Smooth muscle cell (in vitro differentiated cells): ENCODE measurements at regions not wholly inside any gene's neighbourhood (a gene's known extent, or its start where the extent isn't known, plus 50 kb on each side); places are given as distances from the start of the nearest gene placed in this dataset.
A peak's percentile ranks its signal among the peaks of the same experiment; 100 is the strongest.

Experiments used
- DNase-seq: peaks from one replicate; lab custom pipeline; 2025; ENCODE audit not compliant: unreplicated experiment; lab: John Stamatoyannopoulos, UW
- H2AFZ ChIP-seq: fragments of 200-600 bp; sonication (generic); 2 replicates; pipeline ENCODE4 v1.6.0; 2016; ENCODE audit warnings: antibody characterized with exemption, low read depth, mild to moderate bottlenecking
- H3F3A ChIP-seq: fragments of 200-600 bp; sonication (generic); 2 replicates; pipeline ENCODE4 v1.6.0; 2017; ENCODE audit warnings: antibody characterized with exemption, low read depth
- H3K27ac ChIP-seq: fragments of 200-600 bp; sonication (generic); 2 replicates; pipeline ENCODE4 v1.5.1; 2016; ENCODE audit warnings: low read depth, mild to moderate bottlenecking
- H3K27me3 ChIP-seq: fragments of 200-600 bp; sonication (generic); 2 replicates; pipeline ENCODE4 v1.6.1; 2016; ENCODE audit warnings: low read depth, mild to moderate bottlenecking
- H3K36me3 ChIP-seq: fragments of 200-600 bp; sonication (generic); 2 replicates; pipeline ENCODE4 v1.5.1; 2016; ENCODE audit warnings: low read depth
- H3K4me1 ChIP-seq: fragments of 200-600 bp; sonication (generic); 2 replicates; pipeline ENCODE4 v1.5.1; 2016; ENCODE audit warnings: low read depth
- H3K4me2 ChIP-seq: fragments of 200-600 bp; sonication (generic); 2 replicates; pipeline ENCODE4 v1.6.0; 2016; ENCODE audit warnings: mild to moderate bottlenecking
- H3K4me3 ChIP-seq: fragments of 200-600 bp; sonication (generic); 2 replicates; pipeline ENCODE4 v1.5.1; 2016; ENCODE audit warnings: mild to moderate bottlenecking
- H3K79me2 ChIP-seq: fragments of 200-600 bp; sonication (generic); 2 replicates; pipeline ENCODE4 v1.6.0; 2016; ENCODE audit warnings: low read depth, mild to moderate bottlenecking
- H3K9ac ChIP-seq: fragments of 200-600 bp; sonication (generic); 2 replicates; pipeline ENCODE4 v1.6.0; 2016; ENCODE audit warnings: low read depth
- H3K9me3 ChIP-seq: fragments of 200-600 bp; sonication (generic); replicated peaks from 2 replicates; pipeline ENCODE4 v1.5.1; 2016; ENCODE audit warnings: low read depth
- H4K20me1 ChIP-seq: fragments of 200-600 bp; sonication (generic); 2 replicates; pipeline ENCODE4 v1.6.0; 2016; ENCODE audit warnings: low read depth
- CTCF ChIP-seq: fragments of 200-600 bp; sonication (generic); IDR thresholded peaks from 2 replicates; pipeline ENCODE4 v1.5.1; 2017; ENCODE audit warnings: borderline replicate concordance, mild to moderate bottlenecking, antibody characterized with exemption; ENCODE audit not compliant: insufficient read depth, poor library complexity, severe bottlenecking
- WGBS: methylation state at CpG from one replicate; pipeline ENCODE4 v1.1.7; 2016; ENCODE audit warnings: low lambda C conversion rate; 5-methylcytosine and 5-hydroxymethylcytosine counted together

GRCh38 chr1:244992833-244993232, 128.5 kb upstream of the HNRNPU start:
- peak overlapping the region; percentile 3 for H3K4me2 ChIP-seq
- no peaks in the 10 kb centered on the region for H3K9me3 ChIP-seq
- TF ChIP-seq CTCF: no peak
- H3F3A ChIP-seq: no peaks in the 10 kb centered on the region
- H3K79me2 ChIP-seq: peaks cover 6% of the 10 kb centered on the region
- H3K27ac ChIP-seq: peak overlapping the region; percentile 37
- H4K20me1 ChIP-seq: no peaks in the 10 kb centered on the region
- H3K9ac ChIP-seq: no peak overlapping the region
- no peak overlapping the region for H3K4me3 ChIP-seq
- no peaks in the 10 kb centered on the region for H3K4me1 ChIP-seq
- no peak for DNase-seq
- H3K27me3 ChIP-seq: no peaks in the 10 kb centered on the region
- H2AFZ ChIP-seq: no peak overlapping the region
- WGBS: 55% methylated on average over 1 of the region's 1 CpG
- no peaks in the 10 kb centered on the region for H3K36me3 ChIP-seq

- no peaks in the 10 kb centered on the region for H3F3A ChIP-seq
- 90% methylated on average over 7 of the region's 7 CpGs for WGBS
- no peak overlapping the region for H3K4me2 ChIP-seq
- no peaks in the 10 kb centered on the region for H3K27me3 ChIP-seq
- H2AFZ ChIP-seq: no peak overlapping the region
- no peak overlapping the region for H3K27ac ChIP-seq
- no peak overlapping the region for H3K9ac ChIP-seq
- no peaks in the 10 kb centered on the region for H3K4me1 ChIP-seq
- no peak for TF ChIP-seq CTCF
- no peaks in the 10 kb centered on the region for H4K20me1 ChIP-seq
- peaks cover 6% of the 10 kb centered on the region for H3K79me2 ChIP-seq
- no peak overlapping the region for H3K4me3 ChIP-seq
- no peaks in the 10 kb centered on the region for H3K36me3 ChIP-seq
- DNase-seq: no peak
- H3K9me3 ChIP-seq: no peaks in the 10 kb centered on the region
Observed at GRCh38 chr1:244989813-244990212, 125.5 kb upstream of the HNRNPU start.

GRCh38 chr1:244988521-244988920, 124.2 kb upstream of the HNRNPU start:
- Histone ChIP-seq H3K79me2 (peaks cover 6% of the 10 kb centered on the region), H4K20me1 (no peaks in the 10 kb centered on the region), H3K27me3 (no peaks in the 10 kb centered on the region), H3K4me1 (no peaks in the 10 kb centered on the region), H3F3A (no peaks in the 10 kb centered on the region), H3K4me3 (no peak overlapping the region), H3K9ac (no peak overlapping the region), H3K4me2 (no peak overlapping the region), H3K9me3 (no peaks in the 10 kb centered on the region), H3K27ac (no peak overlapping the region), H2AFZ (no peak overlapping the region), H3K36me3 (no peaks in the 10 kb centered on the region)
- no peak for DNase-seq
- WGBS: 87% methylated on average over 2 of the region's 2 CpGs
- no peak for TF ChIP-seq CTCF

- Histone ChIP-seq H3F3A (no peaks in the 10 kb centered on the region), H3K9me3 (no peaks in the 10 kb centered on the region), H3K9ac (no peak overlapping the region), H3K79me2 (no peaks in the 10 kb centered on the region), H3K36me3 (no peaks in the 10 kb centered on the region), H3K4me3 (no peak overlapping the region), H3K4me1 (no peaks in the 10 kb centered on the region), H2AFZ (no peak overlapping the region), H3K27me3 (no peaks in the 10 kb centered on the region), H4K20me1 (no peaks in the 10 kb centered on the region), H3K27ac (no peak overlapping the region), H3K4me2 (no peak overlapping the region)
- DNase-seq: no peak
- 98% methylated on average over 7 of the region's 7 CpGs for WGBS
- TF ChIP-seq CTCF: no peak
Observed at GRCh38 chr1:244980605-244981004, 116.3 kb upstream of the HNRNPU start.
